Neural progenitor cell (in vitro differentiated cells): ENCODE measurements at regions not wholly inside any gene's neighbourhood (a gene's known extent, or its start where the extent isn't known, plus 50 kb on each side); places are given as distances from the start of the nearest gene placed in this dataset.

Experiments
- DNase-seq: peaks from one replicate; pipeline ENCODE4 v3.0.0-alpha.2; 2016; ENCODE audit warnings: low spot score
- H2AFZ ChIP-seq: fragments of 200-600 bp; sonication (generic); replicated peaks from 2 replicates; pipeline ENCODE4 v1.6.1; 2016; ENCODE audit warnings: antibody characterized with exemption
- H3F3A ChIP-seq: fragments of 200-600 bp; sonication (generic); 2 replicates; pipeline ENCODE4 v1.6.1; 2016; ENCODE audit warnings: antibody characterized with exemption, low read depth
- H3K27ac ChIP-seq: fragments of 200-600 bp; sonication (generic); 2 replicates; pipeline ENCODE4 v1.5.1; 2016; ENCODE audit warnings: mild to moderate bottlenecking
- H3K27me3 ChIP-seq: fragments of 200-600 bp; sonication (generic); 2 replicates; pipeline ENCODE4 v1.6.1; 2016; ENCODE audit warnings: mild to moderate bottlenecking, moderate library complexity
- H3K36me3 ChIP-seq: fragments of 200-600 bp; sonication (generic); 2 replicates; pipeline ENCODE4 v1.5.1; 2016
- H3K4me1 ChIP-seq: fragments of 200-600 bp; sonication (generic); 2 replicates; pipeline ENCODE4 v1.6.1; 2016; ENCODE audit warnings: mixed run types
- H3K4me2 ChIP-seq: fragments of 200-600 bp; sonication (generic); 2 replicates; pipeline ENCODE4 v1.6.1; 2016
- H3K4me3 ChIP-seq: fragments of 200-600 bp; sonication (generic); 2 replicates; pipeline ENCODE4 v1.5.1; 2016
- H3K79me2 ChIP-seq: fragments of 200-600 bp; sonication (generic); 2 replicates; pipeline ENCODE4 v1.6.1; 2016; ENCODE audit warnings: low read depth
- H3K9ac ChIP-seq: fragments of 200-600 bp; sonication (generic); 2 replicates; pipeline ENCODE4 v1.6.1; 2016
- H3K9me3 ChIP-seq: fragments of 200-600 bp; sonication (generic); 2 replicates; pipeline ENCODE4 v1.5.1; 2016; ENCODE audit warnings: low read depth
- H4K20me1 ChIP-seq: fragments of 200-600 bp; sonication (generic); 2 replicates; pipeline ENCODE4 v1.6.1; 2016; ENCODE audit warnings: low read depth
- H3K27ac Mint-ChIP-seq: 3 replicates; pipeline ENCODE4 v1.8.0; 2021; ENCODE audit warnings: mixed read lengths
- H3K27me3 Mint-ChIP-seq: 2 replicates; pipeline ENCODE4 v1.8.0; 2022; ENCODE audit warnings: low read depth, mild to moderate bottlenecking, inconsistent platforms, moderate library complexity, mixed read lengths; ENCODE audit not compliant: insufficient read depth
- H3K36me3 Mint-ChIP-seq: 3 replicates; pipeline ENCODE4 v1.8.0; 2021; ENCODE audit warnings: mixed read lengths
- H3K4me1 Mint-ChIP-seq: 3 replicates; pipeline ENCODE4 v1.8.0; 2021; ENCODE audit warnings: mixed read lengths
- H3K4me3 Mint-ChIP-seq: 3 replicates; pipeline ENCODE4 v1.8.0; 2021; ENCODE audit warnings: mild to moderate bottlenecking, moderate library complexity, mixed read lengths
- H3K9me3 Mint-ChIP-seq: 3 replicates; pipeline ENCODE4 v1.8.0; 2020; ENCODE audit warnings: mixed read lengths
- CTCF ChIP-seq: fragments of 200-600 bp; sonication (generic); IDR thresholded peaks from 2 replicates; pipeline ENCODE4 v1.5.1; 2017; ENCODE audit warnings: antibody characterized with exemption, mild to moderate bottlenecking
- EZH2 ChIP-seq: fragments of 200-600 bp; sonication (generic); IDR thresholded peaks from 2 replicates; pipeline ENCODE4 v1.6.1; 2017; ENCODE audit warnings: antibody characterized with exemption, mild to moderate bottlenecking, moderate library complexity
- EZH2phosphoT487 ChIP-seq: fragments of 200-600 bp; sonication (generic); IDR thresholded peaks from 2 replicates; pipeline ENCODE4 v1.6.1; 2017; ENCODE audit warnings: antibody characterized with exemption

- H3K27ac ChIP-seq: no peak overlapping the region
- no peaks in the 10 kb centered on the region for H4K20me1 ChIP-seq
- no peak for TF ChIP-seq EZH2
- no peak for TF ChIP-seq EZH2phosphoT487
- no peak for TF ChIP-seq CTCF
- no peaks in the 10 kb centered on the region for H3K4me1 ChIP-seq
- Mint-ChIP-seq H3K27me3 (no peaks in the 10 kb centered on the region), H3K4me1 (peaks cover 3% of the 10 kb centered on the region), H3K27ac (no peak overlapping the region), H3K4me3 (no peak overlapping the region), H3K36me3 (no peaks in the 10 kb centered on the region), H3K9me3 (no peaks in the 10 kb centered on the region)
- no peak for DNase-seq
- H3K27me3 ChIP-seq: no peaks in the 10 kb centered on the region
- H3F3A ChIP-seq: no peaks in the 10 kb centered on the region
- no peak overlapping the region for H3K4me3 ChIP-seq
- H3K36me3 ChIP-seq: no peaks in the 10 kb centered on the region
- H2AFZ ChIP-seq: no peak overlapping the region
- no peak overlapping the region for H3K4me2 ChIP-seq
- no peaks in the 10 kb centered on the region for H3K79me2 ChIP-seq
- H3K9ac ChIP-seq: no peak overlapping the region
- peaks cover 23% of the 10 kb centered on the region for H3K9me3 ChIP-seq
Measured at GRCh38 chr21:24693779-24694178, 913.5 kb downstream of the MRPL39 start.

- no peaks in the 10 kb centered on the region for H3F3A ChIP-seq
- TF ChIP-seq EZH2: no peak
- TF ChIP-seq EZH2phosphoT487: no peak
- no peak for TF ChIP-seq CTCF
- Mint-ChIP-seq H3K4me1 (no peaks in the 10 kb centered on the region), H3K36me3 (no peaks in the 10 kb centered on the region), H3K9me3 (peaks cover 4% of the 10 kb centered on the region), H3K4me3 (no peak overlapping the region), H3K27ac (no peak overlapping the region), H3K27me3 (no peaks in the 10 kb centered on the region)
- H3K27ac ChIP-seq: no peak overlapping the region
- H3K79me2 ChIP-seq: no peaks in the 10 kb centered on the region
- no peak overlapping the region for H2AFZ ChIP-seq
- no peaks in the 10 kb centered on the region for H3K4me1 ChIP-seq
- H3K4me2 ChIP-seq: no peak overlapping the region
- DNase-seq: no peak
- no peak overlapping the region for H3K4me3 ChIP-seq
- H4K20me1 ChIP-seq: no peaks in the 10 kb centered on the region
- H3K36me3 ChIP-seq: no peaks in the 10 kb centered on the region
- H3K27me3 ChIP-seq: no peaks in the 10 kb centered on the region
- no peak overlapping the region for H3K9ac ChIP-seq
- peaks cover 21% of the 10 kb centered on the region for H3K9me3 ChIP-seq
Measured at GRCh38 chr21:24681456-24681855, 925.8 kb downstream of the MRPL39 start.

- Histone ChIP-seq H3K4me2 (no peak overlapping the region), H3K27me3 (no peaks in the 10 kb centered on the region), H2AFZ (no peak overlapping the region), H3K9ac (no peak overlapping the region), H3K4me3 (no peak overlapping the region), H3K27ac (no peak overlapping the region), H3F3A (no peaks in the 10 kb centered on the region), H4K20me1 (no peaks in the 10 kb centered on the region), H3K9me3 (peaks cover 2% of the 10 kb centered on the region), H3K79me2 (no peaks in the 10 kb centered on the region), H3K36me3 (no peaks in the 10 kb centered on the region), H3K4me1 (no peaks in the 10 kb centered on the region)
- Mint-ChIP-seq H3K9me3 (peaks cover 2% of the 10 kb centered on the region), H3K27ac (no peak overlapping the region), H3K4me1 (no peaks in the 10 kb centered on the region), H3K4me3 (no peak overlapping the region), H3K27me3 (no peaks in the 10 kb centered on the region), H3K36me3 (no peaks in the 10 kb centered on the region)
- no peak for TF ChIP-seq CTCF
- no peak for TF ChIP-seq EZH2
- no peak for TF ChIP-seq EZH2phosphoT487
- DNase-seq: no peak
Measured at GRCh38 chr21:24671901-24672300, 935.4 kb downstream of the MRPL39 start.

GRCh38 chr21:24658926-24659325 lies 948.4 kb downstream of the MRPL39 start:
- no peaks in the 10 kb centered on the region for H3K27me3 ChIP-seq
- no peak overlapping the region for H3K27ac ChIP-seq
- H3K36me3 Mint-ChIP-seq: no peaks in the 10 kb centered on the region
- no peaks in the 10 kb centered on the region for H3K79me2 ChIP-seq
- H3K27ac Mint-ChIP-seq: no peak overlapping the region
- H3K9me3 Mint-ChIP-seq: peaks cover 3% of the 10 kb centered on the region
- no peaks in the 10 kb centered on the region for H3K4me1 Mint-ChIP-seq
- no peaks in the 10 kb centered on the region for H4K20me1 ChIP-seq
- H3K9me3 ChIP-seq: peaks cover 7% of the 10 kb centered on the region
- H3K27me3 Mint-ChIP-seq: peaks cover 2% of the 10 kb centered on the region
- no peak overlapping the region for H3K9ac ChIP-seq
- no peak for DNase-seq
- no peak overlapping the region for H2AFZ ChIP-seq
- TF ChIP-seq EZH2phosphoT487 (no peak), CTCF (no peak), EZH2 (no peak)
- H3K4me3 ChIP-seq: no peak overlapping the region
- no peak overlapping the region for H3K4me3 Mint-ChIP-seq
- no peaks in the 10 kb centered on the region for H3F3A ChIP-seq
- H3K36me3 ChIP-seq: no peaks in the 10 kb centered on the region
- no peaks in the 10 kb centered on the region for H3K4me1 ChIP-seq
- no peak overlapping the region for H3K4me2 ChIP-seq
